H9 (cell line): ENCODE measurements at regions not wholly inside any gene's neighbourhood (a gene's known extent, or its start where the extent isn't known, plus 50 kb on each side); places are given as distances from the start of the nearest gene placed in this dataset.
A peak's percentile ranks its signal among the peaks of the same experiment; 100 is the strongest.

Experiments
- DNase-seq: peaks from one replicate; pipeline ENCODE4 v3.0.0-alpha.2; 2017
- H2AFZ ChIP-seq: one replicate; pipeline ENCODE4 v1.6.1; 2013; ENCODE audit warnings: mild to moderate bottlenecking, low read length, control low read depth, moderate library complexity
- H2AK5ac ChIP-seq: 2 replicates; pipeline ENCODE4 v1.6.1; 2013; ENCODE audit warnings: low read length, control low read depth, mixed read lengths; ENCODE audit not compliant: insufficient read length
- H2BK120ac ChIP-seq: one replicate; pipeline ENCODE4 v1.6.1; 2013; ENCODE audit warnings: low read depth, mild to moderate bottlenecking, low read length, control low read depth, inconsistent platforms; ENCODE audit not compliant: poor library complexity, severe bottlenecking
- H2BK12ac ChIP-seq: 2 replicates; pipeline ENCODE4 v1.6.1; 2013; ENCODE audit warnings: low read length, control low read depth, mixed read lengths, low read depth; ENCODE audit not compliant: insufficient read length
- H2BK15ac ChIP-seq: 2 replicates; pipeline ENCODE4 v1.6.1; 2013; ENCODE audit warnings: low read depth, low read length, control low read depth
- H2BK20ac ChIP-seq: one replicate; pipeline ENCODE4 v1.6.1; 2013; ENCODE audit warnings: low read depth, mild to moderate bottlenecking, low read length, control low read depth, inconsistent platforms; ENCODE audit not compliant: poor library complexity, severe bottlenecking
- H2BK5ac ChIP-seq: 2 replicates; pipeline ENCODE4 v1.6.1; 2013; ENCODE audit warnings: low read length, control low read depth, mixed read lengths; ENCODE audit not compliant: insufficient read length
- H3K14ac ChIP-seq: 2 replicates; pipeline ENCODE4 v1.6.1; 2013; ENCODE audit warnings: low read length, control low read depth; ENCODE audit not compliant: insufficient read depth
- H3K18ac ChIP-seq: 2 replicates; pipeline ENCODE4 v1.6.1; 2013; ENCODE audit warnings: low read depth, mild to moderate bottlenecking, mixed read lengths, low read length, control low read depth; ENCODE audit not compliant: insufficient read length
- H3K23ac ChIP-seq: 2 replicates; pipeline ENCODE4 v1.6.1; 2013; ENCODE audit warnings: low read length, control low read depth, mixed read lengths, low read depth; ENCODE audit not compliant: insufficient read length
- H3K23me2 ChIP-seq: 2 replicates; pipeline ENCODE4 v1.6.1; 2013; ENCODE audit warnings: low read depth, mild to moderate bottlenecking, mixed read lengths, low read length, control low read depth; ENCODE audit not compliant: insufficient read length, poor library complexity, severe bottlenecking
- H3K27ac ChIP-seq: 2 replicates; pipeline ENCODE4 v1.5.1; 2013; ENCODE audit warnings: low read length, control low read depth, mixed read lengths, low read depth; ENCODE audit not compliant: insufficient read length
- H3K27me3 ChIP-seq: 2 replicates; pipeline ENCODE4 v1.6.1; 2013; ENCODE audit warnings: low read length, control low read depth, inconsistent platforms; ENCODE audit not compliant: insufficient read depth
- H3K4ac ChIP-seq: 2 replicates; pipeline ENCODE4 v1.6.1; 2013; ENCODE audit warnings: low read depth, mild to moderate bottlenecking, control low read depth, inconsistent platforms, low read length, moderate library complexity
- H3K4me1 ChIP-seq: 2 replicates; pipeline ENCODE4 v1.6.1; 2013; ENCODE audit warnings: low read length, control low read depth, inconsistent platforms; ENCODE audit not compliant: insufficient read depth
- H3K4me2 ChIP-seq: 2 replicates; pipeline ENCODE4 v1.6.1; 2013; ENCODE audit warnings: low read length, control low read depth, mixed read lengths; ENCODE audit not compliant: insufficient read length, insufficient read depth
- H3K56ac ChIP-seq: 2 replicates; pipeline ENCODE4 v1.6.1; 2013; ENCODE audit warnings: low read depth, mild to moderate bottlenecking, mixed read lengths, low read length, control low read depth; ENCODE audit not compliant: insufficient read length
- H3K79me1 ChIP-seq: 2 replicates; pipeline ENCODE4 v1.6.1; 2013; ENCODE audit warnings: low read depth, mild to moderate bottlenecking, moderate library complexity, low read length, control low read depth, inconsistent platforms; ENCODE audit not compliant: insufficient read depth, poor library complexity, severe bottlenecking
- H3K79me2 ChIP-seq: 2 replicates; pipeline ENCODE4 v1.6.1; 2013; ENCODE audit warnings: low read length, control low read depth, inconsistent platforms; ENCODE audit not compliant: insufficient read depth
- H3K9ac ChIP-seq: 2 replicates; pipeline ENCODE4 v1.6.1; 2013; ENCODE audit warnings: low read length, control low read depth, mixed read lengths; ENCODE audit not compliant: insufficient read length; ENCODE audit errors: extremely low read depth
- H3K9me3 ChIP-seq: one replicate; pipeline ENCODE4 v1.6.1; 2013; ENCODE audit warnings: low read depth, low read length, inconsistent platforms; ENCODE audit not compliant: control insufficient read depth
- H3T11ph ChIP-seq: one replicate; pipeline ENCODE4 v1.6.1; 2013; ENCODE audit warnings: mild to moderate bottlenecking, low read length, control low read depth, inconsistent platforms
- H4K20me1 ChIP-seq: one replicate; pipeline ENCODE4 v1.6.1; 2013; ENCODE audit not compliant: control insufficient read depth, insufficient read length, insufficient read depth
- H4K5ac ChIP-seq: 2 replicates; pipeline ENCODE4 v1.6.1; 2013; ENCODE audit warnings: low read depth, mild to moderate bottlenecking, mixed read lengths, low read length, control low read depth; ENCODE audit not compliant: insufficient read length
- H4K8ac ChIP-seq: replicated peaks from 2 replicates; pipeline ENCODE4 v1.6.1; 2013; ENCODE audit warnings: low read length, control low read depth, mixed read lengths, low read depth; ENCODE audit not compliant: insufficient read length
- H4K91ac ChIP-seq: 2 replicates; pipeline ENCODE4 v1.6.1; 2013; ENCODE audit warnings: low read depth, mild to moderate bottlenecking, moderate library complexity, mixed read lengths, low read length, control low read depth; ENCODE audit not compliant: insufficient read length
- H3K27ac Mint-ChIP-seq, 3 experiments: 2 replicates in 2 of 3; 3 replicates in 1 of 3; pipeline ENCODE4 v1.8.0; 2020 to 2021; ENCODE audit warnings: mixed read lengths in 3 of 3, mild to moderate bottlenecking in 1 of 3, moderate library complexity in 1 of 3
- H3K27me3 Mint-ChIP-seq: 2 replicates; pipeline ENCODE4 v1.8.0; 2021; ENCODE audit warnings: low read depth, mild to moderate bottlenecking, moderate library complexity, mixed read lengths
- H3K36me3 Mint-ChIP-seq, 3 experiments: 2 replicates in 2 of 3; 3 replicates in 1 of 3; pipeline ENCODE4 v1.8.0; 2020 to 2021; ENCODE audit warnings: low read depth in 3 of 3, mixed read lengths in 3 of 3; ENCODE audit not compliant: insufficient read depth in 1 of 3
- H3K4me1 Mint-ChIP-seq, 2 experiments: 2 replicates each; pipeline ENCODE4 v1.8.0; 2020; ENCODE audit warnings: mixed read lengths in 2 of 2
- H3K4me3 Mint-ChIP-seq, 2 experiments: 2 replicates in 1 of 2; 3 replicates in 1 of 2; pipeline ENCODE4 v1.8.0; 2020 to 2021; ENCODE audit warnings: mild to moderate bottlenecking in 2 of 2, mixed read lengths in 2 of 2, moderate library complexity in 1 of 2
- H3K9me3 Mint-ChIP-seq, 2 experiments: 2 replicates in 1 of 2; 3 replicates in 1 of 2; pipeline ENCODE4 v1.8.0; 2020; ENCODE audit warnings: mild to moderate bottlenecking in 2 of 2, mixed read lengths in 2 of 2, moderate library complexity in 1 of 2
- CTCF ChIP-seq: fragments of 200-600 bp; sonication (generic); conservative IDR thresholded peaks from 3 replicates; pipeline ENCODE4 v1.8.0; 2021; ENCODE audit warnings: antibody characterized with exemption, mild to moderate bottlenecking
- WGBS: extraction: QIAGEN DNeasy Blood & Tissue Kit; methylation state at CpG from one replicate; pipeline ENCODE4 v1.1.7; 2013; ENCODE audit warnings: missing lambda C conversion rate, low lambda C conversion rate, mixed read lengths; ENCODE audit not compliant: insufficient read length; ENCODE audit errors: extremely low coverage; 5-methylcytosine and 5-hydroxymethylcytosine counted together

- no peak overlapping the region for H4K91ac ChIP-seq
- H3K18ac ChIP-seq, result no peak overlapping the region
- H3T11ph ChIP-seq, result no peak overlapping the region
- no peak overlapping the region for H2BK12ac ChIP-seq
- peak; percentile 96 for TF ChIP-seq CTCF
- Mint-ChIP-seq H3K27ac (peak overlapping the region in 1 of 3 experiments; percentile 58; a peak in 1 of 7 replicates), H3K36me3 (no peaks in the 10 kb centered on the region), H3K27me3 (peaks cover 11% of the 10 kb centered on the region), H3K4me1 (peaks cover 3 to 7% of the 10 kb centered on the region in 2 experiments; a peak in 3 of 4 replicates), H3K9me3 (no peaks in the 10 kb centered on the region), H3K4me3 (peak overlapping the region; percentile 55 to 58; a peak in 3 of 5 replicates)
- H3K4me2 ChIP-seq, result peak overlapping the region; percentile 11
- no CpG with 5 or more reads among the region's 24 CpGs for WGBS
- H2BK120ac ChIP-seq, result no peak overlapping the region
- no peak overlapping the region for H4K5ac ChIP-seq
- H2BK20ac ChIP-seq, result no peak overlapping the region
- no peak overlapping the region for H3K9ac ChIP-seq
- no peak overlapping the region for H2AFZ ChIP-seq
- no peak overlapping the region for H3K14ac ChIP-seq
- no peaks in the 10 kb centered on the region for H3K9me3 ChIP-seq
- no peak overlapping the region for H3K23ac ChIP-seq
- no peaks in the 10 kb centered on the region for H3K79me2 ChIP-seq
- H2AK5ac ChIP-seq, result no peak overlapping the region
- H2BK5ac ChIP-seq, result no peak overlapping the region
- no peaks in the 10 kb centered on the region for H3K4me1 ChIP-seq
- H3K23me2 ChIP-seq, result no peaks in the 10 kb centered on the region
- H3K56ac ChIP-seq, result no peak overlapping the region
- H3K4ac ChIP-seq, result no peak overlapping the region
- H4K20me1 ChIP-seq, result no peaks in the 10 kb centered on the region
- no peaks in the 10 kb centered on the region for H3K79me1 ChIP-seq
- H4K8ac ChIP-seq, result no peak overlapping the region
- H3K27me3 ChIP-seq, result no peaks in the 10 kb centered on the region
- H3K27ac ChIP-seq, result no peak overlapping the region
- peak; percentile 86 for DNase-seq
- no peak overlapping the region for H2BK15ac ChIP-seq
Observed at GRCh38 chr18:11518788-11519685, 90.4 kb upstream of the SLC35G4 start.
